ENCODE measurements at regions not wholly inside any gene's neighbourhood (a gene's known extent, or its start where the extent isn't known, plus 50 kb on each side); places are given as distances from the start of the nearest gene placed in this dataset.

DNA sequence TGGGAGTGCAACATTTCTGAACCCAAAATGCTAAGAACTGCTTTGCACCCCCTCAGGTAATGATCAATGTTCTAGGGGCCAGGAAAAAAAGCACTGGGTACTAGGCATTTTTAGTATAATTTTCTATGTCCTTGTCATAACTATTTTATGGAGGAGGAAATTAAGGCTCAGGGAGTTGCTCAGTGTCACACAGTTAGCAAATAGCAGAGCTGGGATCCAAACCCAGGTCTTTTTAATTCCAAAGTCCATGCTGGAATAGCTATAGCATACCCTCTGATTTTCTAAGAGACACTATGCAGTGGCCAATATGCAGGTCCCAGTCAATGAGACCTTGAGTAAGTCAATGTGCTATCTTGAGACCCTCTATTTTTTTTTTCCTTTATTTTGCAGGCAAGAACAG lies 394.5 kb upstream of the USP24 start:
- TF ChIP-seq, protein P1, sequence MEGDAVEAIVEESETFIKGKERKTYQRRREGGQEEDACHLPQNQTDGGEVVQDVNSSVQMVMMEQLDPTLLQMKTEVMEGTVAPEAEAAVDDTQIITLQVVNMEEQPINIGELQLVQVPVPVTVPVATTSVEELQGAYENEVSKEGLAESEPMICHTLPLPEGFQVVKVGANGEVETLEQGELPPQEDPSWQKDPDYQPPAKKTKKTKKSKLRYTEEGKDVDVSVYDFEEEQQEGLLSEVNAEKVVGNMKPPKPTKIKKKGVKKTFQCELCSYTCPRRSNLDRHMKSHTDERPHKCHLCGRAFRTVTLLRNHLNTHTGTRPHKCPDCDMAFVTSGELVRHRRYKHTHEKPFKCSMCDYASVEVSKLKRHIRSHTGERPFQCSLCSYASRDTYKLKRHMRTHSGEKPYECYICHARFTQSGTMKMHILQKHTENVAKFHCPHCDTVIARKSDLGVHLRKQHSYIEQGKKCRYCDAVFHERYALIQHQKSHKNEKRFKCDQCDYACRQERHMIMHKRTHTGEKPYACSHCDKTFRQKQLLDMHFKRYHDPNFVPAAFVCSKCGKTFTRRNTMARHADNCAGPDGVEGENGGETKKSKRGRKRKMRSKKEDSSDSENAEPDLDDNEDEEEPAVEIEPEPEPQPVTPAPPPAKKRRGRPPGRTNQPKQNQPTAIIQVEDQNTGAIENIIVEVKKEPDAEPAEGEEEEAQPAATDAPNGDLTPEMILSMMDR (IDR thresholded peaks at IDR 0.05; ENCODE audit: insufficient read depth, low read length): no peak
- TF ChIP-seq SPI1 (IDR thresholded peaks at IDR 0.05; ENCODE audit: borderline replicate concordance, low read depth): no peak
